ENCODE measurements at regions not wholly inside any gene's neighbourhood (a gene's known extent, or its start where the extent isn't known, plus 50 kb on each side); places are given as distances from the start of the nearest gene placed in this dataset.

DNA sequence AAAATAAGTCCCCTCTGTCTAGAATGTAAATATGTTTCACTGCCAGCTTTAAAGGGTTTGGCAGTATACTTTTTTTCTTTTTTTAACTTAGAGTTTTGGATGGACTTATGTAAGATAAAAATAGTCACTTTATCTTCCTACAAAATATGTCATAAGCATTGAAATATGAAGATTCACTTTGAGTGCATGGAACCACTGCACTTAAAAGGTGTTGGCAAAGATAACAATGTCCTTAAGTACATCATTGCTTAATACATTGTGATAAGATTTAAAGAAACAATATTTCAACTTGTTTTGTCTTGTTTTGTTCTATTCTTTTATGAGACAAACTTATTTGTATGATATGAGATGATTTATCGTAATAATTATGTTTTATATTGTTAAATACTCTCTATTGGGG, 66.3 kb upstream of the NAALADL2 start:
- H3K4me2 ChIP-seq (ENCODE audit: low read length): no peak overlapping the region
- H3K27ac ChIP-seq (ENCODE audit: low read depth, low read length): no peak overlapping the region
- TF ChIP-seq, protein P1, sequence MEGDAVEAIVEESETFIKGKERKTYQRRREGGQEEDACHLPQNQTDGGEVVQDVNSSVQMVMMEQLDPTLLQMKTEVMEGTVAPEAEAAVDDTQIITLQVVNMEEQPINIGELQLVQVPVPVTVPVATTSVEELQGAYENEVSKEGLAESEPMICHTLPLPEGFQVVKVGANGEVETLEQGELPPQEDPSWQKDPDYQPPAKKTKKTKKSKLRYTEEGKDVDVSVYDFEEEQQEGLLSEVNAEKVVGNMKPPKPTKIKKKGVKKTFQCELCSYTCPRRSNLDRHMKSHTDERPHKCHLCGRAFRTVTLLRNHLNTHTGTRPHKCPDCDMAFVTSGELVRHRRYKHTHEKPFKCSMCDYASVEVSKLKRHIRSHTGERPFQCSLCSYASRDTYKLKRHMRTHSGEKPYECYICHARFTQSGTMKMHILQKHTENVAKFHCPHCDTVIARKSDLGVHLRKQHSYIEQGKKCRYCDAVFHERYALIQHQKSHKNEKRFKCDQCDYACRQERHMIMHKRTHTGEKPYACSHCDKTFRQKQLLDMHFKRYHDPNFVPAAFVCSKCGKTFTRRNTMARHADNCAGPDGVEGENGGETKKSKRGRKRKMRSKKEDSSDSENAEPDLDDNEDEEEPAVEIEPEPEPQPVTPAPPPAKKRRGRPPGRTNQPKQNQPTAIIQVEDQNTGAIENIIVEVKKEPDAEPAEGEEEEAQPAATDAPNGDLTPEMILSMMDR (IDR thresholded peaks at IDR 0.05; ENCODE audit: low read depth, low read length, poor library complexity, severe bottlenecking): no peak
- TF ChIP-seq EZH2phosphoT487 (IDR thresholded peaks at IDR 0.05; ENCODE audit: borderline replicate concordance, low read length): no peak
- no peaks in the 10 kb centered on the region for H3F3A ChIP-seq (ENCODE audit: control insufficient read depth, insufficient read depth)
- no peaks in the 10 kb centered on the region for H3K36me3 ChIP-seq (ENCODE audit: control insufficient read depth, low read length)
- no peaks in the 10 kb centered on the region for H3K79me2 ChIP-seq (ENCODE audit: control insufficient read depth, low read length)
- no peaks in the 10 kb centered on the region for H3K27me3 ChIP-seq (ENCODE audit: control insufficient read depth, low read length)
- H3K9me3 ChIP-seq (ENCODE audit: control insufficient read depth, insufficient read depth, low read length): no peaks in the 10 kb centered on the region
- no peak overlapping the region for H3K4me3 ChIP-seq (ENCODE audit: low read length)
- H3K4me1 ChIP-seq (ENCODE audit: control insufficient read depth, low read length): no peaks in the 10 kb centered on the region
- H3K9me2 ChIP-seq (replicated peaks; ENCODE audit: control insufficient read depth, low read length): no peaks in the 10 kb centered on the region
- H4K20me1 ChIP-seq (ENCODE audit: control insufficient read depth, insufficient read depth, low read depth, low read length): no peaks in the 10 kb centered on the region
